B cell (primary cell): ENCODE measurements at regions not wholly inside any gene's neighbourhood (a gene's known extent, or its start where the extent isn't known, plus 50 kb on each side); places are given as distances from the start of the nearest gene placed in this dataset.

Source experiments
- ATAC-seq: fragments of 200-7000 bp; cut with Tn5 transposase; one replicate; pipeline ENCODE4 v1.10.0; 2021; ENCODE audit warnings: low read depth, mild to moderate bottlenecking, moderate number of reproducible peaks, moderate library complexity
- CTCF ChIA-PET: fragments of 350-600 bp; sonication (Branson Sonifier 250); formaldehyde crosslinking; loops from one replicate; lab custom pipeline; 2021; ENCODE audit warnings: antibody characterized with exemption, inconsistent platforms; lab: Charles Lee
- POLR2A ChIA-PET: fragments of 350-600 bp; sonication (Branson Sonifier 250); formaldehyde crosslinking; loops from one replicate; lab custom pipeline; 2021; ENCODE audit warnings: antibody characterized with exemption; lab: Charles Lee
- DNase-seq: peaks from one replicate; pipeline ENCODE4 v3.0.0; 2013
- H2AFZ ChIP-seq: 2 replicates; pipeline ENCODE4 v1.6.1; 2012; ENCODE audit warnings: mild to moderate bottlenecking, low read depth, low read length; ENCODE audit not compliant: insufficient read depth, poor library complexity, severe bottlenecking
- H3K27ac ChIP-seq, 2 donors: 1 replicate in 1 of 2; 2 replicates in 1 of 2; pipeline ENCODE4 v1.5.1; 2012 to 2013; ENCODE audit warnings: low read length in 2 of 2, mild to moderate bottlenecking in 2 of 2, moderate library complexity in 1 of 2
- H3K27me3 ChIP-seq, 4 experiments: fragments of 200-600 bp in 1 of 4; sonication (generic) in 1 of 4; replicated peaks in 1 of 4; 1 replicate in 2 of 4; 2 replicates in 2 of 4; pipeline versions ENCODE4 v1.6.1 to v1.7.0; 2013 to 2016; ENCODE audit warnings: low read length in 3 of 4, mild to moderate bottlenecking in 2 of 4, mixed read lengths in 1 of 4, moderate library complexity in 1 of 4; ENCODE audit not compliant: insufficient read depth in 4 of 4, control insufficient read depth in 3 of 4; ENCODE audit errors: control extremely low read depth in 1 of 4
- H3K36me3 ChIP-seq, 2 experiments: replicated peaks in 1 of 2; 1 replicate in 1 of 2; 2 replicates in 1 of 2; pipeline versions ENCODE4 v1.6.1 to v1.7.1; 2013; ENCODE audit warnings: low read length in 1 of 2; ENCODE audit not compliant: insufficient read depth in 2 of 2, control insufficient read depth in 1 of 2; ENCODE audit errors: control extremely low read depth in 1 of 2, extremely low read depth in 1 of 2
- H3K4me1 ChIP-seq, 2 donors: fragments of 200-600 bp in 1 of 2; sonication (generic) in 1 of 2; 1 replicate in 1 of 2; 2 replicates in 1 of 2; pipeline versions ENCODE4 v1.5.1 to v1.6.1; 2013 to 2017; ENCODE audit warnings: low read length in 2 of 2; ENCODE audit not compliant: control insufficient read depth in 2 of 2, insufficient read depth in 2 of 2
- H3K4me2 ChIP-seq: replicated peaks from 2 replicates; pipeline ENCODE3; 2012; ENCODE audit warnings: mild to moderate bottlenecking, low read depth, low read length; ENCODE audit not compliant: poor library complexity, severe bottlenecking
- H3K4me3 ChIP-seq, 5 experiments: fragments of 200-600 bp in 1 of 5; sonication (generic) in 1 of 5; 1 replicate in 3 of 5; 2 replicates in 2 of 5; pipeline versions ENCODE4 v1.5.1 to v1.7.0; 2011 to 2016; ENCODE audit warnings: low read length in 4 of 5, mild to moderate bottlenecking in 4 of 5, low read depth in 2 of 5, control low read depth in 1 of 5, moderate library complexity in 1 of 5; ENCODE audit not compliant: insufficient read depth in 1 of 5; ENCODE audit errors: control extremely low read depth in 1 of 5, extremely low read depth in 1 of 5
- H3K79me2 ChIP-seq: fragments of 200-600 bp; sonication (generic); one replicate; pipeline ENCODE4 v1.6.0; 2016; ENCODE audit warnings: low read length; ENCODE audit not compliant: control insufficient read depth, insufficient read depth
- H3K9ac ChIP-seq: fragments of 200-600 bp; sonication (generic); 2 replicates; pipeline ENCODE4 v1.6.1; 2017; ENCODE audit warnings: mild to moderate bottlenecking, low read length, moderate library complexity
- H3K9me3 ChIP-seq, 3 donors: one replicate each; pipeline versions ENCODE4 v1.6.1 to v1.7.1; 2013; ENCODE audit warnings: low read length in 2 of 3; ENCODE audit not compliant: control insufficient read depth in 2 of 3, insufficient read depth in 1 of 3; ENCODE audit errors: control extremely low read depth in 1 of 3
- H4K20me1 ChIP-seq: 2 replicates; pipeline ENCODE4 v1.6.0; 2012; ENCODE audit warnings: mild to moderate bottlenecking, low read length; ENCODE audit not compliant: insufficient read depth, control insufficient read depth, poor library complexity, severe bottlenecking
- H3K27ac Mint-ChIP-seq: one replicate; pipeline ENCODE4 v1.8.0; 2021; ENCODE audit warnings: mixed read lengths
- H3K27me3 Mint-ChIP-seq: one replicate; pipeline ENCODE4 v1.8.0; 2021; ENCODE audit warnings: mixed read lengths
- H3K4me1 Mint-ChIP-seq: one replicate; pipeline ENCODE4 v1.8.0; 2021; ENCODE audit warnings: mixed read lengths
- H3K4me3 Mint-ChIP-seq: one replicate; pipeline ENCODE4 v1.8.0; 2021; ENCODE audit warnings: mixed read lengths
- H3K9me3 Mint-ChIP-seq: one replicate; pipeline ENCODE4 v1.8.0; 2022; ENCODE audit warnings: mixed read lengths; ENCODE audit not compliant: insufficient read depth
- CTCF ChIP-seq: fragments of 200-600 bp; IDR thresholded peaks from one replicate; pipeline ENCODE4 v1.8.0; 2022; ENCODE audit warnings: antibody characterized with exemption, mild to moderate bottlenecking
- EZH2 ChIP-seq: IDR thresholded peaks from 2 replicates; pipeline ENCODE4 v1.6.1; 2012; ENCODE audit warnings: borderline replicate concordance, low read depth, mild to moderate bottlenecking, moderate library complexity, low read length; ENCODE audit not compliant: insufficient read depth, poor library complexity, severe bottlenecking
- WGBS: methylation state at CpG from one replicate; pipeline ENCODE4 v1.1.5; 2013; ENCODE audit warnings: missing lambda C conversion rate; ENCODE audit not compliant: insufficient coverage; 5-methylcytosine and 5-hydroxymethylcytosine counted together
- intact Hi-C: fragments of 100-400 bp; cut with micrococcal nuclease; formaldehyde crosslinking; loops from one replicate; pipeline ENCODE4 v1.10.0; 2022

GRCh38 chr6:27187231-27188060 lies 60.1 kb upstream of the PRSS16 start:
- peak overlapping the region; percentile 93 for H3K4me3 Mint-ChIP-seq
- H3K79me2 ChIP-seq, result no peaks in the 10 kb centered on the region
- H3K9me3 Mint-ChIP-seq, result no peaks in the 10 kb centered on the region
- peak overlapping the region; percentile 55 to 78 (median 67) for H3K4me3 ChIP-seq
- peak overlapping the region; percentile 74 for H3K9ac ChIP-seq
- H3K4me1 ChIP-seq, result peaks cover 6 to 12% of the 10 kb centered on the region in 2 donors
- DNase-seq (peak; percentile 19), ATAC-seq (no peak)
- H3K27me3 Mint-ChIP-seq, result peaks cover 3% of the 10 kb centered on the region
- peak overlapping the region in 1 of 2 donors; percentile 48 for H3K27ac ChIP-seq
- POLR2A ChIA-PET, result interaction anchor here (0.6 kb wide), 2 partner anchors 10 to 100 kb away, joined by 3 to 5 read pairs; no protein-coding TSS in a partner anchor
- intact Hi-C loops, result loop anchor here (1.0 to 10.0 kb wide), 10 partner anchors 10 to 715 kb away; partner anchors contain the start of genes POM121L2 and ZNF184
- H2AFZ ChIP-seq, result peak overlapping the region; percentile 91
- WGBS, result 26% methylated on average over 5 of the region's 13 CpGs
- peak overlapping the region; percentile 32 for H3K27ac Mint-ChIP-seq
- no peak for TF ChIP-seq CTCF
- TF ChIP-seq EZH2, result no peak
- no peaks in the 10 kb centered on the region for H3K36me3 ChIP-seq
- H3K4me2 ChIP-seq, result peak overlapping the region; percentile 85
- H3K4me1 Mint-ChIP-seq, result peaks cover 8% of the 10 kb centered on the region
- no peaks in the 10 kb centered on the region for H3K9me3 ChIP-seq
- CTCF ChIA-PET, result interaction anchor here (0.7 to 2.2 kb wide), 13 partner anchors 10 to 709 kb away, joined by 3 to 16 read pairs (median 4); a partner anchor contains a TSS
- H4K20me1 ChIP-seq, result no peaks in the 10 kb centered on the region
- peaks cover 0 to 4% (median 0%) of the 10 kb centered on the region in 4 experiments for H3K27me3 ChIP-seq
